NCI-H2227 (cell line): ENCODE measurements at regions not wholly inside any gene's neighbourhood (a gene's known extent, or its start where the extent isn't known, plus 50 kb on each side); places are given as distances from the start of the nearest gene placed in this dataset.
A peak's percentile ranks its signal among the peaks of the same experiment; 100 is the strongest.
"Not testable (repeated sequence)": the region's sequence is repeated elsewhere in the genome, so short reads cannot be mapped to it uniquely, and the experiment has no call there.

Experiments
- DNase-seq: peaks from one replicate; lab custom pipeline; 2025; ENCODE audit not compliant: unreplicated experiment; lab: John Stamatoyannopoulos, UW

DNA sequence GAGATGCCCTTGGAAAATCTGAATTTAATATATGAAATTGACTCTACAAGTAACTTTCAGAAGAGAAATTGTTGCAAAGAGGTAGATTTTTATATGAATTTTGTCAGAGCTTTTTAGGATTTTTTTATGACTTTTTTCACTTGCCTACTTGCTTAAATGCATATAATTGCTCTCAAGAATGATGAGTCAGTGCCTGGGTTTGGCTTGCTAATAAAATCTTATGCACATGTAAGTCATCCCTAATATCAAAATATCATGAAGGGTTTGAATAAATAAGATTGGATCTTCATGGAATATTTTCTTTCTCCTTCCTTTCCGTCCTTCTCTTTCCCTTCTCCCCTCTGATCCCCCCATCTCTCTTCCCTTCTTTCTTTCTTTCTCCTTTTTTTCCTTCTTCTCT, 354.1 kb downstream of the TXNL1 start:
- no peak for DNase-seq

DNA sequence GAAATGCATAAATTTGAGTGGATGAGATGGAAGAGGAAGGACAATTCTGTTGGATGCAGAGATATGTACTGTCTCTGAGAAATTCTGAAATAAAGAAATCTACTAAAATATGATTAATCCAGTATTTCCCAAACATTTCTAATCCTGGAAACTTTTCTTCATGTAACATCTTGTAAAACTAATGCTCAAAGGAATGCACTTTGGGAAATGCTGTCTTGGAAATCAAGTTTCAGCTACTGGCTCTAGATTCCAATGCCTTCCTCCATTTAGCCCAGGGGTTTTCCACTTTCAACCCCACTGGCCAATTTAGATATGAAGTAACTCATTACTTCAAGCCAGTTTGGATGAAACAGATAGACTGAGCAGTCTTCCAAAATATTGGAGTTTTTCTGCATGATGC, 355.1 kb downstream of the TXNL1 start:
- DNase-seq = no peak

DNA sequence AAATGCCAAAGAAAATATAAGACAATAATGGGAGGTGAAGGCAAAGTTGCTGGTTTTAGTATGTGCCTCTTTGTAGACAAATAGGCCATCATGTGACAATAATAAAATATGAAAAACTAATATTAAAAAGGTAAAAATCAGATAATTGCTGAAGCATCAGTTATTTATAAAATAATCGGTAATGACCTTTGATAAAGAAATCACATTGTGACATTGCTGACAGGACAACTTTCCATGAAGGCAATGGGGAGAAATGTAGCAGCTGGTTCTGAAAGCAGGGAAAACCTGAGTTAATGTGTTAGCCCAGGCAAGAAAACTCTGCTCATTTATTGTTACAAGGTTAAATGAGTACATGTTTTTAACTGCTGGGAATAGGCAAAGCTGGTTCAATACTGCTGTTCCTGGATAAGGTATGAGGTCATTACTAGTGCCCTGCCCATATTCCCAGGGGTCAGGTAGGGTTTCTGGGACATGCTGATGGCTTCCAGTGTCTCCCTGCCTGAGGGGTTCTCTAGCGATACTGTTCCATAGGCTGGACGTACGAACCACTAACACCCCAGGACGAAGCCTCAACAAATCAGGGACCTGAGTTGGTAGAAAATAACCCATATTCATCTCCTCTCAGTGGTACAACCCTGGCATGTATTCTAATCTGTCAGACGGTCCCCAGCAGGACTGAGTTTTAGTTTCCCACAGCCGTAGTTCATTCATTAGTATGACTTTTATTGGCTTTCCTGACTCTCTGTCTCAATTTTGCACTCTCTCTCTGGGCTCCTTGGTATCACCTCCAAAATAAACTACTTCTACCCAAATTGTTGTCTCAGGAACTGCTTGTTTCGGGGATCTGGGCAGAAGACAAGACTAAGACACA, 355.9 kb downstream of the TXNL1 start:
- no peak for DNase-seq

DNA sequence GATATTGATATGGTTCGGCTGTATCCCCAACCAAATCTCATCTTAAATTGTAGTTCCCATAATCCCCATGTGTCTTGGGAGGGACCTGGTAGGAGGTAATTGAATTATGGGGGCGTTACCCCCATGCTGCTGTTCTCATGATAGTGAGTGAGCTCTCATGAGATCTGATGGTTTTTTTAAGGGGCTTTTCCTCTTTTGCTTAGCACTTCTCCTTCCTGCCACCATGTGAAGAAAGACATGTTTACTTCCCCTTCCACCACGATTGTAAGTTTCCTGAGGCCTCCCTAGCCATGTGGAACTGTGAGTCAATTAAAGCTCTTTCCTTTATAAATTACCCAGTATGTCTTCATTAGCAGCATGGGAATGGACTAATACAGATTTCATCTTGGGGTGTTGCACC, 358.6 kb downstream of the TXNL1 start:
- DNase-seq = not testable (repeated sequence)

DNA sequence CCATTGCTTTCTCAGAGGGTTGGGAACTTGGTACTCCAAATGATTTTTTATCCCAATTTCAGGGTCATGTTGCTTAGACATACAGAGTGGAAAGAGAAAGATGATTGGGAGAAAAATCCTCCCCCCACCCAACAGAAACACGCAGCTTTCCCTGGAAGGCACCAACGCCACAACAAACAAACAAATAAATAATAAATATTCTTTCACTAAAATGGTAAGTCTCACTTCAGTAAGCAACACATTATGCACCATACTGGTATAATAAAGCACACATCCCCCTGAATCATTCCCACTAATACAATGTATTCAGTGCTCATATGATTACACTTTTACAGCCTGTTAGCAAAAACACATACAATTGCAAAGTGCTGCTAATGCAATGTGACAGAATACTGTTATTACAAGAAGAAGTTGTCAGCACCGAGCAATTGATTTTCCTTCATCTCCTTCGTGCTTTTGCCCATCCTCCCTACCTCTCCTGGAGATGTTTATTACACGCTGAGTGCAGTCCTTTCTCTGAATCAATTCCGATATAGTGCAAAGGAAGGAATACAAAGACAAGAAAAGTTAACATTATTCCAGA, 359.9 kb downstream of the TXNL1 start:
- DNase-seq = peak; percentile 45

DNA sequence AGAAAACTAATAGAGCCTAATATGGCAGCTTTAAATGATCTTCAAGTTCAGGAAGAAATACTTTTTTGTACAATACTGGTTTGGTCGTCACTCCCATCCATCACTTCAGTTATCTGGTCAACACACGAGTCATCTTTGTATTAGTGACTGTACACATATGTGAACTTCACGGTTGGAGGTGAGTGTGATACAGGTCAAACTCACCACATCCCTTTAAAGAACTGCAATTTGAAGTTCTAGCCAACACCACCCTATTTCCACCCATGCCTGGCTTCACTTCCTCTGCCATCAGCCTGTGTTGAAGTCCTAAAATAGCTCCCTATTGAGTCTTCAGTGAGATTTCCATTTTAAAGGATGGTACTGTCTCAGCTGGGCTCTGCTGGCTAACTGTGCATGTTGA, 361.9 kb downstream of the TXNL1 start:
- no peak for DNase-seq

DNA sequence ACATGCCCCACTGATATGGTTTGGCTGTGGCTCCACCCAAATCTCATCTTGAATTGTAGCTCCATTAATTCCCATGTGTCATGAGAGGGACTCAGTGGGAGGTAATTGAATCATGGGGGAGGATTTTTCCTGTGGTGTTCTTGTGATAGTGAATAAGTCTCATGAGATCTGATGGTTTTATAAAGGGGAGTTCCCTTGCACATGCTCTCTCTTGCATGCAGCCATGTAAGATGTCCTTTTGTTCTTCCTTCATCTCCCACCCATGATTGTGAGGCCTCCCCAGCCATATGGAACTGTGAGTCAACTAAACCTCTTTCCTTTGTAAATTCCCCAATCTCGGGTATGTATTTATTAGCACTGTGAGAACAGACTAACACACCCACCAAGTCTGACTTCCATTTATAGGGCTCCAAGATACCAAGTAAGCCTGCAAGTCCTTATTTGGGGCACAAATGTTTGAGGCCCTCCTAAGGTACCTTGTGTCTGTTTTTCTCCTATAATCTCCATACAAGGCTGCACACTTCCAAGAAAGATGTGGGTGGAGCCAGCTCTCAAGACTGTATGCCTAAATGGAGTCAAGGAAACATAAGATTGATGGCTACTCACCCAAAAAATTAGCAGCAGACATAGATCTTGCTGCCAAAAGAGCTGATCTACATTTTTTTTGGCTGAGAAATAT, 364.7 kb downstream of the TXNL1 start:
- no peak for DNase-seq

DNA sequence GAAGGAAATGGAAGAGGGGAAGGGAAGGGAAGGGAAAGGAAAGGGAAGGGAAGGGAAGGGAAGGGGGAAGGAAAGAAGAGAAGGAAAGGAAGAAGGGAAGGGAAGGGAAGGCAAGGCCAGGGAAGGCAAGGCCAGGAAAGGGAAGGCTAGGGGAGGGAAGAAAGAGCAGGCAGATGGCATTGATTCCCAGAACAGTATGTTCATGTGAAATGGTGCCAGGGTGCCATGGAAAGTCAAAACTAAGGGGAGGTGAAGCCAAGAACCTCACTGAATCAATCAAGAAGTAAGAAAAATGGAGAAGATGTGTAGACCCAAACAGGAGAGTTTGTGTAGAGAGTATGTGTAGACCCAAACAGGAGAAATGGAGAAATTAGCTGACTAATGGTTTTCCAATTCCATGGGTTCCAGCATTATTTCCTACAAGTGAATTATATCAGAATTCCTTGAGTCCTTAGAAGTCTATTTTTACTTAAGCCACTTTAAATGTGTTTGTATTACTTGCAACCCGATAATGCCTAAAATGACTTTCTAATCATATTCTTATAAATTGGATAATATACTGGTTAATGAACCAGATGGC, 367.6 kb downstream of the TXNL1 start:
- DNase-seq = no peak

DNA sequence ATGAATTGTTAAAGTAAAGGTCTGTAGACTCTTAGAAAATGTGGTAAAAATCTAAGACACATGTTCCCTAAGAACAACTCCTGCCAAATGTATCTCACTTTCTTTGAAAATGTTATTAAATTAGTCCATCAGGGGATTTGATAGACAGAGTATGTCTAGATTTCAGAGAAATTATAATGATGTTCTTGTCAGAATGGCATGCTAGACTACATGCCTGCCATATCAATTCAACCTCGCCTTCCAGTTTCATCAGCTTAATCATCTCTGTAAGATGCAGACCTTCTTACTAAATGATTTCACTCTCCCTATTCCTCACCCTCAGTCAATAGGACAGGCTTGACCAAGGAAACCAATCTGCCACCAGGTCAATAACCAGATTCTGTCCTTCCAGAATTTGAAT, 368.4 kb downstream of the TXNL1 start:
- DNase-seq = no peak

DNA sequence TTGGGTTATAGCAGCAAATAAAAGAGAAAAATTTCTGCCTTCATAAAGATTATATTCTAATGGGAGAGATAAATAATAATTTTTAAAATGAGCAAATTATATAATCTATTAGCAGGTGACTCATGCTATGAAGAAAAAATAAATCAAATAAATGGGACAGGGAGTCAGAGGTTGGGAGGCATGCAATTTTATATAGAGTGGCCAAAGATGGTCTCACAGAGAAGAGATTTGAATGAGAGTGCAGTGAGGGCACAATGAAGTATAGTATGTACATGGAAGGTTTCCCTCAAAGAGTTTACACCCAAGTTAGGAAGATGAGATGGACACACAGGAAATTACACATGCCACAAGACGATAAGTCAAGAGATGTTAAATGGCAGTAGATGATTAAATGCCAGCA, 369.4 kb downstream of the TXNL1 start:
- no peak for DNase-seq

DNA sequence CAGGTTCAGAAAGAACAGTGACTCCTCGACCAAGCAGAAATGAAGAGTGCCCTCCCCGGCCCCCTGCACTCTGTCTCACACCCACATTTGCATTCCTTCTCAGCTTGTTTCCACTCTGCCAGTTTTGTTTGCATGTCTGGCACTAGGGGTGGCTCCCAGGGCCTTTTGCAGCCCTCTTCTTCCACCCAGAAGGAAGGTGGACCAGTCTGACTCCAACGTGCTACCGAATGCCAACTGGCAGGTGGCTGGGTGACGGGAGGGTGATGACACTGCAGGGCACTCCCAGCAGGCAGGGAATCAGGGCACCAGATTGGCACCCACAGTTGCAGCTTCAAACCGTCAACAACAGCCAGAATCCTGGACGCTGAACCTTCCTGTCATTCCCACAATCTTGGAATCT, 371.1 kb downstream of the TXNL1 start:
- no peak for DNase-seq

DNA sequence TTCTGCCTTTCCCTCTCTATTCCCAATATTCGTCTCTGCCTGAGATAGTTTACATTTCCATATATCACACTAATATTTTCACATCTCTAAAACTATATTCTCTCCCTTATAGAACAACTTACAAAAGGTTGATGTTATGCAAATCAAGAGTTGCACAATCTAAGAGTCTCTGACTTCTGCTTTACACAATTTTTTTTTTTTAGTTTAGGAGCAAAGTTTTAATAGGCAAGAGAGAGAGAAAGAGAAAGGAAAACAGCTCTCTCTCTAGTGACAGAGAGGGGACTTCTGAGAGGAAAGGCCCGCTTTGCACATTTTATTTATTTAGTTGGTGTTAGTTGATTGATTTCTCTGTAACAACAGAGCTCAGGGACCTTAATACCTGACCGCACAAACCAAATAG, 380.2 kb downstream of the TXNL1 start:
- DNase-seq = no peak

DNA sequence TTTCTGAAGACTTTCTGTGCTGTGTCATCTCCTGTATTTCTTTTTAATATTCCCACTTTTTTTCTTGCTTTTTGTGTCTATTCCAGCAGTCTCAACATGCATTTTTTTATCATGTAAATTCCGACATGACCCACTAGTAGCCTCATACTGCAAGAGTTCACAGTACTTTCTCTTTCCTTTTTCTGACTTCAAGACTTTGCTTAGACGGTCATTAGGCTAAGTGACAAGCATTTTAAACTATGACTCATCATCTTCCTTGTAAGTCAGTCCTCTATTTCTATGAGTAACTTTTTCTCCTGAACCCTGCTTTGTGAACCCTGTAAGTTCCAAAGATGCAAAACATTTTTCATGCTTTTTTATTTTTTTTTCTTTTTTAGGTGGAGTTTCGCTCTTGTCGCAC, 381.2 kb downstream of the TXNL1 start:
- DNase-seq = no peak

DNA sequence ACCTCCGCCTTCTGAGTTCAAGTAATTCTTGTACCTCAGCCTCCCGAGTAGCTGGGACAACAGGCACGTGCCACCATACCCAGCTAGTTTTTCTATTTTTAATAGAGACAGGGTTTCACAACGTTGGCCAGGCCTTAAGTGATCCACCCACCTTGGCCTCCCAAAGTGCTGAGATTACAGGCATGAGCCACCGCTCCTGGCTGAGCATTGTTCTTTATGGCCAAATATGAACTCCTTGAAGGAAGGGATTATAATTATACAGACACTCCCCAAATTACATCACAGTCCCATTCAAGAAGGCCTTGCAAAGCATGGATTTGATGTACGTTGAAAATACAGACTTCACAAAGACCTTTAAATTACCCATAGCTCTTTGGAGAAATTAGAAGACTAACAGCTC, 381.7 kb downstream of the TXNL1 start:
- no peak for DNase-seq

DNA sequence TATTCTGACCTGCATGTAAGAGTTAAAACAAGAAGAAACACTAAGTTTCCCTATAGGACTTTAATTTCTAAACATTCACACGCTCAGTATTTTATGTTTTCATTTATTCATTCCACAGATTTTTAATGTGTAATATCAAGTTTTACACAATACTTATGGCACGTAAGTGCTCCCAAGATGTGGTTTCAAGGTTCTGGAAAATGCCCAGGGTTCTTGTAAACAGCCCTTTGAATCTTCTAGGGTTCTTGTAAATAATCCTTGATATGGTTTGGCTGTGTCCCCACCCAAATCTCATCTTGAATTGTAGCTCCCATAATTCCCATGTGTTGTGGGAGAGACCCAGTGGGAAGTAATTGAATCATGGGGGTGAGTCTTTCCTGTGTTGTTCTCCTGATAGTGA, 383.0 kb downstream of the TXNL1 start:
- no peak for DNase-seq

DNA sequence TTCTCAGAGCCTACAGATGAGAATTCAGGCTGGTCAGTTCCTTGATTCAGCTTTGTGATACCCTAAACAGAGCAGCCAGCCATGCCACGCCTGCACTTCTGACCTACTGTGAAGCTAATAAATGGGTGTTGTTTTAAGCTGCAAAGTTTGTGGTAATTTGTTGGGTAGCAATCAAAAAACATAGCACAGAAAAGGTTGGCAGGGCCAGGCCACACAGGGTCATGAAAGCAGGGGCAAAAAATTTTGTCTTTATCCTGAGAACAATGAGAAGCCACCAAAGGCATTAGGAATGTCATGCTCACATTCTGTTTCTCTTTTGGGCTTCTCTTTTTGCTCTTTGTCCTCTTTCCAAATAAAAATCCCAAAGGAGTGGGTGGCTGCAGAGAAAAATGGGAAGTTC, 385.9 kb downstream of the TXNL1 start:
- DNase-seq = no peak

DNA sequence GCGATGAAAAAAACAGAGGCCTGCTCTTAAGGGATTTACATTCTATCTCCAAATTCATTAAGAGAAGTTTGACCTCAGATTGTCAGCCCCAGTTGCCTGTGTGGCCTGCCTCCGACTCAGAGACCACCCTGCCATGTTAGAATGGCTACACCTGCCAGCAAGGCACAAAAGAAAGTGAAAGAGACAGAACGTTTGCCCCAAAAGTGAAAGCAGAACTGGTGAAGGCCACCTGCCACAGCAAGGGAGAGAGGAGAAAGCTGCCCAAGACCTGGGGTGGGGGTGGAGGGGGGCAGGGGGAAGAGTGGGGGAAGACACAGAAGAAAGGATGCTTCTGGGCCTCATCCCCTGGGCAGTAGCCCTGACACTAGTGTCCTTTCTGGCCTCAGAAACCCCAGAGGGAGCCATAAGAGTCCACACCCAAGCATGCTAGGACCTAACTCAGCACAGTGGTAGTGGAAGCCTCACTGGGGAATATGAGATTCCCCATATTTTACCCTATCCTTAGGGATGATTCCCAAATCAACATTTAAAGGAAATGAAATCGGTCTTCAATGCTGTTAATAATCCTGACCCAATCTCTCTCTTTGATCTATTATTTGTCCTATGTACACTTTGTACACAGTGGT, 389.7 kb downstream of the TXNL1 start:
- no peak for DNase-seq

DNA sequence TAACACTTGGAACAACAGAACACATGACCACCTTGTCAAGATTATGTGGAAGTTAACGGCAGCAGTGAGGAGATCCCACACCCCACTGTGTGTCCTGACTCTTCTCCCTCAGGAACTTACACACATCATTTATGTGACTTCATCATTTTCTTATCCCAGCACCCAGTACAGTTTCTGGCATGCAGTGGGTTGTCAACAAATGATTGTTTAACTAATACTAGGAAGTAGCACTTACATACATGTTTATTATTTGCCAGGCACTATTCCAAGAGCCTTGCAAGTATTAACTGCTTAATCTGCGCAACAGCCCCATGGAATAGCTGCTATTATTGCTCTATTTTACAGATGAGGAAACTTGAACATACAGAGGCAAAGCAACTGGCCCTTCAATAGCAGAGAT, 391.5 kb downstream of the TXNL1 start:
- no peak for DNase-seq

DNA sequence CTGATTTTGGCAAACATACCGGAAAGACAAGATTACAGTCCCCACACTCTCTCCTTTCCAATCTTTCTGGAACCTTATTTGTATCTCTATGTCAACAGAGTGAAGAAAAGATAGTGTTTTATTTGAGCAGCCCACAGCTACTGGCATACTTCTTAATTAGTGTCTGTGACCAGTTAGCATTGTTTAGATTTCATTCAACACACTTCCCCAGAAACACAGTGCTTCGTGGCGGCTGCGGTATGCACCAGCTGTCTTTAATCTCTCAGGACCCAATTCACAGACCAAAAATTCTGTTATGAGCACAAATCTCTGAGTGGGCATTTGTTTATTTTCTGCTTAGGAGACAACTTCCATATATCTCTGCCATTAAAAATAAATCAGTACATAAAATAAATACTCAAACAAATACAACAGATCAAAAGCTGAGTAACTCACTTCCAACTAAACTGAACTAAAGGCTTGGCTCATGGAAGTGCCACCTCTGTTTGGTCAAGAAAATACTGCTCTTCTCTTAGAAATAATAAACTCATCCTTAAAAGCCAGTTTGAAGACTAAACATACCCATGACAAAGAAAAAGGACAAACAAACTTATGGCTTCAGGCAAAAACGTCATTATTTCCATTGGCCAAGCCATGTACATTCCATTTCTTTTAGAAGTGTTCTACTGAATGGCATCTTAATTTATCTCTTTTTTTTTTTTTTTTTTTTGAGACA, 392.4 kb downstream of the TXNL1 start:
- no peak for DNase-seq

DNA sequence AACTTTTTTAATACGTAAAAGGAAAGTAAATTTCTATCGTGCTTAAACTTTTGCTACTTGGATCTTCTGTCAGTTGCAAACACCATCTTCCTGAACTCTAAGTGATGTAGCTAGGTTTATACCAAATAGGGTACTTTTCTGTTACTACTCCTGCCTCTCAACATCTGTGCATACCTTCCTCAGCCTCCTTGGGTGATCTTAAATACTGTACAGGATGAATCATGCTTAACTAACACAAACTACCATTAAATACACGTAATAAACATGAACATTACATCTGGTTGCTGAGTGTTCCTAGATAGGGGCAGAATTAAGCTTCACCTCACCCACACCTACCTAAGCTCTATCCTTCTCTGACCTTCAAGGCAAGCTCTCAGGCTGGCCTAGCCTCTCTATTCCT, 398.0 kb downstream of the TXNL1 start:
- no peak for DNase-seq

DNA sequence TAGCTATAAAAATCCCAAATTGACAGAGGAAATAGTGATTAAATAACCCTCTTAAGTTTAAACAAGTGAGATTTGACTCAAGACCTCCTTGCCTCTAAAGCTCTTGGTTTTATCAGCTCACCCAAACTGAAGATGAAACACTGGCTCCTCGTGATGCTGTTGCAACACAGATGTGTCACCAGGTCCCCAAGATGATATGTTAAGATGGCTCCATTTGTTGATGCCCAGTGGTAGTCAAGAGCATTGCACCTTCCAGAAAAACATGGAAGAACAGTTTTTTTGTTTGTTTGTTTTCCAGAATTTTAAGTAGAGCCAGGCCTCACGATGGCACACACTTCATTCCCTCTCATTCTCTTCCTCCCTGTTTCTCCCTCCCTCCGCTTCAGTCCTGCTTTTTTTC, 399.8 kb downstream of the TXNL1 start:
- no peak for DNase-seq
